ENCODE measurements at regions not wholly inside any gene's neighbourhood (a gene's known extent, or its start where the extent isn't known, plus 50 kb on each side); places are given as distances from the start of the nearest gene placed in this dataset.

DNA sequence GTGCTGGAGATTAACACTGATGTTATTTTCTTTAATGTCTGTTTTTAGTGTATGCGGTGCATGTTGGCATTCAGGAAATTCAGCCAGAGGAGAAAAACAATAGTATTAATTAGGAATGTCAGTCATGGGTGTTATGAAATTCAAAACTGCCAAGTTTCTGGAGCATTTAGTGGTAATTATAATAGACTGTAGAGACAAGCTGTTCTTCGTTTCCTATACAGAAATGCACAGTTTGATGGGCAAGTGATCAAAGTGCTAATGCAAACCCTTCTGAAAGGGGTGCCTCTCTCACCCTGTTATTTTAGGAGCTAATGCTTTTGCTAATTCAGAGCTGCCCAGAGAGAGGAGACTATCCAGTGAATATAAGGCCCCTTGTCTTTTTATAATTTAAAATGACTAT is 573.8 kb upstream of the EEF2KMT start:
- H2AFZ ChIP-seq (ENCODE audit: low read length): no peak overlapping the region
- BruUV-seq (replicated peaks): no TSS peak
- DNase-seq (ENCODE audit: low spot score) (no peak), ATAC-seq (no peak), FAIRE-seq (no peak)
- no peak overlapping the region for H3K27ac ChIP-seq (ENCODE audit: extremely low read length, insufficient read depth, low read length)
- no peaks in the 10 kb centered on the region for H3K36me3 ChIP-seq (replicated peaks in 1 of 2; ENCODE audit: control insufficient read depth in 1 of 2, insufficient read depth in 2 of 2, low read length in 2 of 2)
- H4K20me1 ChIP-seq (ENCODE audit: insufficient read depth, low read length): no peaks in the 10 kb centered on the region
- 0% methylated on average over 2 of the region's 2 CpGs for WGBS (ENCODE audit: low lambda C conversion rate)
- H3K4me3 ChIP-seq (replicated peaks in 1 of 3; ENCODE audit: insufficient read depth in 1 of 3, low read depth in 2 of 3, low read length in 3 of 3): no peak overlapping the region
- intact Hi-C loops (cut with micrococcal nuclease; ENCODE audit: unreplicated experiment): no loop called here
- ChIA-PET POLR2A (no interaction called here), CTCF (ENCODE audit: low intra/inter-chr PET ratio, low total read pairs) (no interaction called here)
- H3K9ac ChIP-seq (ENCODE audit: insufficient read depth, low read depth, low read length): no peak overlapping the region
- H3K27me3 ChIP-seq (ENCODE audit: control insufficient read depth in 1 of 2, insufficient read depth in 2 of 2, low read length in 2 of 2): no peaks in the 10 kb centered on the region
- H3K9me3 ChIP-seq (ENCODE audit: low read length): no peaks in the 10 kb centered on the region
- in situ Hi-C loops (cut with HindIII; ENCODE audit: extremely low pct_ligation_motif_present, low pct_unique_long_range_greater_than_20kb): no loop called here
- TF ChIP-seq MIER2 (CRISPR knock-in tag; IDR thresholded peaks at IDR 0.05) (no peak), MYC (CRISPR knock-in tag; IDR thresholded peaks at IDR 0.05; ENCODE audit: borderline replicate concordance) (no peak), TRIM24 (CRISPR knock-in tag; IDR thresholded peaks at IDR 0.05) (no peak), SMAD1 (CRISPR knock-in tag; IDR thresholded peaks at IDR 0.05; ENCODE audit: borderline replicate concordance, low read depth) (no peak), ZBTB3 (CRISPR knock-in tag; IDR thresholded peaks at IDR 0.05; ENCODE audit: borderline replicate concordance, low read depth) (no peak), ZNF468 (CRISPR knock-in tag; IDR thresholded peaks at IDR 0.05) (no peak), REPIN1 (CRISPR knock-in tag; IDR thresholded peaks at IDR 0.05; ENCODE audit: borderline replicate concordance, low read depth) (no peak), GRHL1 (CRISPR knock-in tag; conservative IDR thresholded peaks at IDR 0.05) (no peak)
- H3K79me2 ChIP-seq (ENCODE audit: insufficient read depth, low read length): no peaks in the 10 kb centered on the region
- H3K4me2 ChIP-seq (ENCODE audit: low read depth, low read length): no peak overlapping the region
- H3K4me1 ChIP-seq (ENCODE audit: insufficient read depth, low read length): no peaks in the 10 kb centered on the region

GRCh38 chr16:5670198-5670597 is 572.6 kb upstream of the EEF2KMT start:
- ChIA-PET POLR2A (no interaction called here), CTCF (ENCODE audit: low intra/inter-chr PET ratio, low total read pairs) (no interaction called here)
- no peak overlapping the region for H3K27ac ChIP-seq (ENCODE audit: extremely low read length, insufficient read depth, low read length)
- TF ChIP-seq ZNF652 (CRISPR knock-in tag; IDR thresholded peaks at IDR 0.05; ENCODE audit: borderline replicate concordance, low read depth) (no peak), ZNF503 (CRISPR knock-in tag; IDR thresholded peaks at IDR 0.05) (no peak), TRIM24 (CRISPR knock-in tag; IDR thresholded peaks at IDR 0.05) (no peak), ZNF720 (CRISPR knock-in tag; IDR thresholded peaks at IDR 0.05) (no peak), MAFK (conservative IDR thresholded peaks at IDR 0.05 in 1 of 2, IDR thresholded peaks at IDR 0.05 in 1 of 2; ENCODE audit: low read length in 2 of 2) (peak; percentile 83 to 95), MED13 (CRISPR knock-in tag; IDR thresholded peaks at IDR 0.05) (no peak), MAFF (IDR thresholded peaks at IDR 0.05; ENCODE audit: low read depth, low read length) (peak; percentile 93)
- H3K4me2 ChIP-seq (ENCODE audit: low read depth, low read length): no peak overlapping the region
- H3K9ac ChIP-seq (ENCODE audit: insufficient read depth, low read depth, low read length): no peak overlapping the region
- no peaks in the 10 kb centered on the region for H3K9me3 ChIP-seq (ENCODE audit: low read length)
- 0% methylated on average over 2 of the region's 2 CpGs for WGBS (ENCODE audit: low lambda C conversion rate)
- no peak for DNase-seq (ENCODE audit: low spot score)
- intact Hi-C loops (cut with micrococcal nuclease; ENCODE audit: unreplicated experiment): no loop called here
- H3K36me3 ChIP-seq (replicated peaks in 1 of 2; ENCODE audit: control insufficient read depth in 1 of 2, insufficient read depth in 2 of 2, low read length in 2 of 2): no peaks in the 10 kb centered on the region
- no peak for FAIRE-seq
- no peak overlapping the region for H2AFZ ChIP-seq (ENCODE audit: low read length)
- no peak for ATAC-seq
- H3K79me2 ChIP-seq (ENCODE audit: insufficient read depth, low read length): no peaks in the 10 kb centered on the region
- no peak overlapping the region for H3K4me3 ChIP-seq (replicated peaks in 1 of 3; ENCODE audit: insufficient read depth in 1 of 3, low read depth in 2 of 3, low read length in 3 of 3)
- H3K4me1 ChIP-seq (ENCODE audit: insufficient read depth, low read length): no peaks in the 10 kb centered on the region
- no peaks in the 10 kb centered on the region for H3K27me3 ChIP-seq (ENCODE audit: control insufficient read depth in 1 of 2, insufficient read depth in 2 of 2, low read length in 2 of 2)
- H4K20me1 ChIP-seq (ENCODE audit: insufficient read depth, low read length): no peaks in the 10 kb centered on the region
- no TSS peak for BruUV-seq (replicated peaks)
- in situ Hi-C loops (cut with HindIII; ENCODE audit: extremely low pct_ligation_motif_present, low pct_unique_long_range_greater_than_20kb): no loop called here

All from HepG2 (cell line).